GM12872 (cell line): ENCODE measurements at regions not wholly inside any gene's neighbourhood (a gene's known extent, or its start where the extent isn't known, plus 50 kb on each side); places are given as distances from the start of the nearest gene placed in this dataset.

Experiments used
- CTCF ChIP-seq: IDR thresholded peaks from 3 replicates; pipeline ENCODE4 v1.5.1; 2011; ENCODE audit warnings: low read depth, mild to moderate bottlenecking, low read length, moderate library complexity; ENCODE audit not compliant: insufficient read depth

- TF ChIP-seq CTCF = no peak
Observed at GRCh38 chr12:112682586-112682985, 109.0 kb upstream of the RPH3A start.

GRCh38 chr12:112684742-112685141 lies 106.8 kb upstream of the RPH3A start:
- TF ChIP-seq CTCF = 0 out of 3 replicates have a peak, but pooled peaks have one; percentile 11

GRCh38 chr12:112685321-112685720 lies 106.2 kb upstream of the RPH3A start:
- no peak for TF ChIP-seq CTCF

- TF ChIP-seq CTCF = no peak
Observed at GRCh38 chr12:112686373-112686772, 105.2 kb upstream of the RPH3A start.

- TF ChIP-seq CTCF = no peak
Observed at GRCh38 chr12:112694065-112694464, 97.5 kb upstream of the RPH3A start.

- TF ChIP-seq CTCF = no peak
Observed at GRCh38 chr12:112705037-112705632, 86.4 kb upstream of the RPH3A start.

- no peak for TF ChIP-seq CTCF
Observed at GRCh38 chr12:112710414-112710813, 81.1 kb upstream of the RPH3A start.
